TTC549 (cell line): ENCODE measurements at regions not wholly inside any gene's neighbourhood (a gene's known extent, or its start where the extent isn't known, plus 50 kb on each side); places are given as distances from the start of the nearest gene placed in this dataset.
"Not testable (repeated sequence)": the region's sequence is repeated elsewhere in the genome, so short reads cannot be mapped to it uniquely, and the experiment has no call there.

Experiments
- FAIRE-seq: peaks from 2 replicates; lab custom pipeline; 2012; peaks lifted over from hg19 to GRCh38; lab: Jason Lieb, UNC

DNA sequence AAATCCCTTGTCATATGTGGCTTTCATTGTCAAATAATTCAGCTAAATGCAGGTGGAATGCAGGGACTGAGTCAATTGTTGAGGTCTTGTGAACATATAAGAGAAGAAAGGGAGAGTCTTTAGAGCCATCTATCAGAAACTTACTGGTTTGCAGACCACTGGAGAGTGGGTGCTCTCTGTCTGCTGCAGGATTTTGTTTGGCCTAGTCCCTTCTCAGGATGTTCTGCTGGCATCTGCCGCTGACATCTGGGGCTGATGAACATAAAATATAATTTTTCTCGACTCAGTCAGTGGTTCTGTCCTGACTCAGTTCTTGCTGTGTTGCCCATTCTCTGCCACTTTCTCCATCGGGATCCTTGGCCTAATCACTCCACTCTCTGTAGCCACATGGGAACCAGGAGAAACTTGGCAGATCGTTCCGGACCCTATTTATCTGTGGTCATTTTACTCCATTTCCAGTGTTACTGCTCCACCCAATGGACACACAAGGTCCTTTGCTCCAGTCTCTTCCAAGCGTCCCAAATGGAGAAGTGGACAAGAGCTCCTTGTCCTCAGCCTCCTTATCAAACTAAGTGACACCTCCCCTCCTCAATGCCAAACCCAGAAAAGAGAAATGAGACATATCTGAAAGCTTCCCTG is 436.2 kb downstream of the FAT4 start:
- FAIRE-seq, result peak; percentile 66

DNA sequence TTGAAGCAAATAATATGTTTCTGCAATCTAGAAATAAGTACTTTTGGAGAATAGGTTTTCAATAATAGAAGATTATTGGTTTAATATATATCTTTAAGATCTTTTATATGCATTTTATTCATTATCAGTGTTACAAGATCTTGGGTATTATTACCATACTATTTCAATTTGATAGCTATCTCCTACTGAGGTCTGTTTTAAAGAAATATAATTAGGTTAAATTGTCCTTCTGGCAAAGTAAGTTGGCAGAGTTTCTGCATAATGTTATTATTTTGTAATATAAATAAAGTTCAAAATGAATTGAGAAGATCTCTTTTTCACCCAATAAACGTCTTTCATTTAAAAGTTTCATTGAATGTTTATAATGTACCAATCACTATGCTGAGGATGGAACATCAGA is 443.7 kb downstream of the FAT4 start:
- no peak for FAIRE-seq

DNA sequence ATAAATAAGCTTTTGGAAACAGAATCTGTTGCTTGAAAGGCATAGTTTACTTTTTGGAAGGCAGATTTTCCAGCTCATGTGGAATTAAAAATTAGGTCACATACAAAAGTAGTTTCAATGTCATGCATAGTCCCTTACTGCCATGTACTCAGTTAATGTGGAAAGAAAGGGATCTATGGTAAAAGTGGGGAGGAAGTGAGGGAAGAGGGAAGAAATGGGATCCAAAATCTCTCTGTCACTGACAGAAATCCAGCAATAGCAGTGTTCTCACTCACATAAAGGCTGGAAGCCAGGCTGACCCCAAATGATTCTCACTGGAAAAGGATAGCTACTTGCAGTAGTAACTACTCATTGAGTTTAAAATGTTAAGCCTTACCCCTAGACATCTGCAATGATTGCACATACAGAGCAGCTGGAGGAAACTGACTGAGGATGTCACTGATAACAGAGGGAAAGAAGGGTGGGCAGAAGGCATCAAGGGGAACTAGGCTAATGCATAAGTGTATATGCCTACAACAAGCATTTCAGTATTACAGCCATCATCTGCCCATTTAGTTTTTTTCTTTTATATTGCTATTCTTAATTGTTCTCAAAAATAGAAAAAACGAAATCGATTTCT is 445.6 kb downstream of the FAT4 start:
- FAIRE-seq, result no peak

DNA sequence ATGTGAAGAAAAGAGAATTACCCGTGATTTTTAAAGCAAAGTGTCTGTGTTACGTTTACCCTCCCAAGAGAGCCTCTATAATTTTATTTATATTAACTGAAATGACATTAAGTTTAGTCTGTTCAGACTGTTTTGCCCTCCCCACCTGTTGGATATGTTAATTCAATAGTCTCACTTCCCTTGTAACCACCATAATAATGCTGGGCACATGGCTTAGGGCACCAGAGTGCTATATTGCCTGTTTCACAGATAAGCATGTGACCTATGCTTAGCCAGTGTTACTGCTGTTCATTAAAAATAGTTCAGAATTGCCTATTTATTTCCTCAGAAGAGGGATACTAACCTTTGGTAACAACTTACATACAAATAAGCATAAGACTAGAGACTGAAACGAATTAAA is 446.2 kb downstream of the FAT4 start:
- FAIRE-seq, result no peak

DNA sequence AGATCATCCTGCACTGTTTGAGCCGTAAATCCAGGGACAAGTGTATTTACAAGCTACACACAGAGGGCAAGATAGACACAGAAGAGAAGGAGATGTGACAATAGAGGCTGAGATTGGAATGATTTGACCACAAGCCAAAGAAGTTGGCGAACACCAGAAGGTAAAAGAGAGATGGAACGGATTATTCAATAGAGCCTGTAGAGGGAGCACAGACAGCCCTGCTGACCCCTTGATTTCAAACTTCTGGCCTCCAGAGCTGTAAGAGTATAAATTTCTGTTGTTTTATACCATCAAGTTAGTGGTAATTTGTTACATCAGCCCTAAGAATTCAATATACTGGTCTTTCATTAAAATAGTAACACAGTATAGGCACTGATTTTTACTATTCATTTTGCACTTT is 447.8 kb downstream of the FAT4 start:
- FAIRE-seq, result no peak

DNA sequence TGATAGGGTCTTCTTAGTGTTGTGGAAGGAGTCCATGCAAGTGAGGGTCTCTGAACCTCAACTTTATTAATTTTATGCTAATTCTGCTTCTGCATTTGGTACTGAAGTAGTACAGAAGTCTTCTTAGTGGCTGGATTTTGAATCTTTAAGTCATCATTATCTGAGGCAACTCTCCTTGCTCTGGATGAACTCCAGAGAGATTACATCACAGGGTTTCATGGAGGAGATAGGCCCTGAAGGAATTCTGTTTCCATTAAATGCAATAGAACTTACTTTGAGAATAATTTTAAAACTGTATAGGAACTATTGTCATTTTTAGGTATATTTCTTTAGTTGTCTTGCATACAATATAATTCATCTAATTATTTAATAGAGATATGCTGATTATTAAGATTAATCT is 451.2 kb downstream of the FAT4 start:
- FAIRE-seq, result no peak

DNA sequence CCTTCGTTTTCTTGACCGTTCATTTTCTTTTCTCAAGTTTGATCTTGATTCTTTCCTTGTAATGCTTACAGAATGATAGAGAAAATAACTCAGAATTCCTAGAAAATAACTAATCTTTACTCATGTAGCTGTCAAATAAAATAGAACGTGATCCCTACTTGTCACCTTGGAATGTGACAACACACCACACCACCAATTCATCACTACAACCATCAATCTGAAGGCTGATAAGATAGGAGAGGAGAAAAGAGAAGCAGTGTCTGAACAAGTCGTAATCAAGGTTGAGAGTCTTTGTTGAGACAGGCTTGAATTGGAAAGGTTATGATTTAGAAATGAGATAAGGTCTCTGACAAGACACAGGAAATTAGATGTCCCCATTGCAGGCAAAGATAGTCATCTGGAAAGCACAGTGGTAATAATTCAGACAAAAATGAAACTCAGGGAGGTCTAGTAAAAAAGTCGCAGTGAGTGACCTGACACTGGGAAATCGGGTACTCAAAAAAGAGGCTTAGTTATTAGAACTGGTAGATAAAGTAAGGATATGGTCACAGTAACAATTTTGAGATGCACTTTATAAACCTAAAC is 456.2 kb downstream of the FAT4 start:
- FAIRE-seq, result no peak

- FAIRE-seq, result no peak
Measured at GRCh38 chr4:125772680-125773079, 457.9 kb downstream of the FAT4 start.

GRCh38 chr4:125773502-125773901 is 458.7 kb downstream of the FAT4 start:
- no peak for FAIRE-seq

- FAIRE-seq, result no peak
Measured at GRCh38 chr4:125773931-125774330, 459.2 kb downstream of the FAT4 start.

- FAIRE-seq, result no peak
Measured at GRCh38 chr4:125776146-125776545, 461.4 kb downstream of the FAT4 start.

DNA sequence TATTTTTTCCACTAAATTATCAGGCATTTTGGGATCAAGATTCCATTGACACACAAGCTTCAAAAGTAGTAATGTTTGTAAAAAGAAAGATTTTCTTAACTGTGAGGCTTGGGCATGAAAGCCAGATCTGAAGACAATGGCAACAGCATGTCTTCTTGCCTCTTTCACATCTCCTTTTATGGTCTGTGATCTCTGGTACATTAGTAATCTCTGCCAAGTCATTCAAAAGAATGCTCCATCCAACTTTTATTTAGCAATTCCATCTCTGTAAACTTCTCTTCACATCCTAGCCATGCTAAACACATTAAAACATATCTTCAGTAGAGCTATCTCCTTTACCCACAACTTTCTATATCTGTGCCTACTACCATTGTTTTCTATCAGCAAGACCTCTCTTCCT is 465.4 kb downstream of the FAT4 start:
- no peak for FAIRE-seq

DNA sequence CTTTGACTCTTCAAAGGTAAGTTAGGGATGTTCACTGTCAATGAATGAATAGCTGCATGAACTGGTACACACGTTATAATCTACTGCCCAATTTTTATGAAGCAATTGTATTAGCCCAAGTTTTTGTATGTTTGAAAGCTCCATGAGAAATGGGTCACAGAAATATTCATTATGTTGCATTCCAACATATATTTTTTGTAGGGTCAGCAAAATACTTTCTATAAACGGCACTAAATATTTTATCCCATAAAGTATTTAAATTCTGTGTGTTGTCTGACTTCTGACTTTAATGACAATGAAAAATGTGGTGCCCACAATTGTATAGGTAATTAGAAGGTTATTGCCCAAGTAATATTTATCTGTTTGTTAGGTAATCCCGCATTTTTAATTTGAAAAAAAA is 466.0 kb downstream of the FAT4 start:
- no peak for FAIRE-seq

GRCh38 chr4:125781651-125782050 is 466.9 kb downstream of the FAT4 start:
- FAIRE-seq, result no peak

- FAIRE-seq, result no peak
Measured at GRCh38 chr4:125784741-125785140, 470.0 kb downstream of the FAT4 start.

- FAIRE-seq, result no peak
Measured at GRCh38 chr4:125787707-125788106, 473.0 kb downstream of the FAT4 start.

GRCh38 chr4:125789023-125789422 is 474.3 kb downstream of the FAT4 start:
- no peak for FAIRE-seq

GRCh38 chr4:125791896-125792295 is 477.1 kb downstream of the FAT4 start:
- FAIRE-seq, result no peak

DNA sequence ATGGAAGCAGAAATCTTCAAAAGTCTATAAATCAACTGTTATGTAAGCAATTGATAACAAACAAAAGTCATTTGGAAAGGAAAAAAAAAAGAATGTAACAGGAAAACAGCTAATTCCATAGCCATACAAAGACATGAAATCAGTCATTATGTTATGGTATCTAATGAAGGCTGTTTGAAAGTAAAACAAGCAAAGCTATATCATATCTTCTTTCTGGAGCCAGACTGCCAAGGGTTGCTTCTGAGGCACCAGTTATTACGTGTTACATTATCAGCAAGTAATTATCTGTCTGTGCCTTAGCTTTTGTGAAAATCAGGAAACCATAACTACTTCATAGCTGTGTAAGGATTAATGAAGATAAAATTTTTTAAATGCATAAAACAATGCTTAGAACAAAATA is 480.2 kb downstream of the FAT4 start:
- FAIRE-seq, result no peak

GRCh38 chr4:125796138-125796537 is 481.4 kb downstream of the FAT4 start:
- FAIRE-seq, result no peak

GRCh38 chr4:125797621-125798020 is 482.9 kb downstream of the FAT4 start:
- not testable (repeated sequence) for FAIRE-seq

DNA sequence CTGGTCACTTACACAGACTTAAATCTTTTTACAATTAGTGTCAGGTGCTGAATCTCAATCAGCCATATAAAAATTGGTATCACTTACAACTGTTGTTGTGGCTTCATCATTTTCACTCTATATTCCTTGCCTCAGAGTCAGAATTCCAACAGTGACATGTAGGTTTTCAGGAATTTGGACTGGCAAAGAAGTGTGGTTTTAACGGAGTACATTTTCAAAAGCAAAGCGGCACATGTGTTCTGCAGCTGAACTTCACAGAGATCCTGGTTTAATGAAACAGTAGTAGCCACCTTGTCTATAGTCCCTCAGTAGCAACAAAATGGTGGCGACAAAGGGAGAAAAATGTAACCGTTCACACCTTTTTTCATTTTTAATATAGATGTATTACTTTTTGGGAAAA is 486.6 kb downstream of the FAT4 start:
- FAIRE-seq, result no peak

DNA sequence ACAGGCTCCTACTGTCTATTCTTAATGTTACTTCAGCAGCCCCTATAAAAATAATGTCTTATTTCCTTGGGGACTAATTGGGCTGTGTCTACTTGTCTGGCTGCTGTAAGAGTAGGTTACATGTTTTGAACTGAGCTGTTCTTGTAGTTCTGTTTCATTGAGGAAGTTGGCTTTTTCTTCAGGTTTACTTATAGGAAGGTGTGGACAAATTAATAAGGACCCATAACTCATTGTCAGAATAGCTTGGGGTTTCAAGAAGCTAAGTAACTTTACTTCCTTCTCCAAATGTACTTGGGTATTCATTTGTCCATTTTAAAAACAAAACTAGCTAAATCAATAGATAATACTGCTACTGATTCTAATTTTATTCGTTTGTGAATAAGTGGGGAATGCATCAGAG is 487.2 kb downstream of the FAT4 start:
- no peak for FAIRE-seq

DNA sequence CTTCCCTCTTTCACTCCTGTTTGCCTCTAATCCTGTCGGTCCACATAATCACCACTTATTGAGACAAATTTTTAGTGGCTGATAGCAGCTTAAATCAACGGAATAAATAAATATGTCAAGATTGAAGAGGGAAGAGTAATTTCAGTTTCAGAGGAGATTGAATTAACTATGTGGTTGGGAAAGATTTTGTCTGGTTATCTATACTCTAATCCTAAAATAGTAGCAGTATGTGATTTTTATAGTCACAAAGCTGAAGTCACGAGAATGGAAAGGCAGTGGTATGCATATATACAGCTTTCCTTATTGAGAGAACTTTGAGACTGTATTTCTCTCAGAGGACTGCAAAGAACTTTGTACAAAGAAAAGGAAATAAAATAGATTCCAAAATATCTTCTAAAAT is 493.3 kb downstream of the FAT4 start:
- no peak for FAIRE-seq
